PC-9 (cell line): ENCODE measurements at regions not wholly inside any gene's neighbourhood (a gene's known extent, or its start where the extent isn't known, plus 50 kb on each side); places are given as distances from the start of the nearest gene placed in this dataset.
"Not testable (repeated sequence)": the region's sequence is repeated elsewhere in the genome, so short reads cannot be mapped to it uniquely, and the experiment has no call there.

Experiments used
- BruUV-seq: library from RNA; stranded (reverse); fragments of 400-500 nt; replicated peaks from 2 replicates; lab custom pipeline; 2021; lab: Mats Ljungman, UMichigan
- CTCF ChIA-PET: fragments of 300-600 bp; sonication (Branson Sonifier 250); formaldehyde crosslinking; loops from one replicate; lab custom pipeline; 2022; ENCODE audit warnings: antibody characterized with exemption; lab: Charles Lee
- POLR2A ChIA-PET: fragments of 300-600 bp; sonication (Branson Sonifier 250); formaldehyde crosslinking; loops from one replicate; lab custom pipeline; 2022; ENCODE audit warnings: antibody characterized with exemption; ENCODE audit not compliant: unreplicated experiment; lab: Charles Lee
- DNase-seq, 2 experiments: peaks; one replicate each; pipeline versions ENCODE4 v3.0.0 to v3.0.0-alpha.2; 2015 to 2022; ENCODE audit warnings: mixed read lengths in 1 of 2
- H2AFZ ChIP-seq: fragments of 200-600 bp; sonication (generic); 2 replicates; pipeline ENCODE4 v1.8.1; 2017; ENCODE audit warnings: antibody characterized with exemption
- H3F3A ChIP-seq: fragments of 200-600 bp; sonication (generic); 2 replicates; pipeline ENCODE4 v1.8.1; 2017; ENCODE audit warnings: antibody characterized with exemption, mild to moderate bottlenecking, low read depth; ENCODE audit not compliant: insufficient read depth
- H3K27ac ChIP-seq: fragments of 200-600 bp; sonication (generic); 2 replicates; pipeline ENCODE4 v1.6.1; 2016; ENCODE audit warnings: mixed run types
- H3K27me3 ChIP-seq: fragments of 200-600 bp; sonication (generic); 2 replicates; pipeline ENCODE4 v1.6.1; 2016; ENCODE audit warnings: low read depth, mixed run types; ENCODE audit not compliant: insufficient read depth
- H3K36me3 ChIP-seq: fragments of 200-600 bp; sonication (generic); 2 replicates; pipeline ENCODE4 v1.6.1; 2016; ENCODE audit warnings: low read depth, mixed run types
- H3K4me1 ChIP-seq: fragments of 200-600 bp; sonication (generic); replicated peaks from 2 replicates; pipeline ENCODE4 v1.6.1; 2016; ENCODE audit warnings: mixed run types; ENCODE audit not compliant: insufficient read depth
- H3K4me2 ChIP-seq: fragments of 200-600 bp; sonication (generic); 2 replicates; pipeline ENCODE4 v1.6.1; 2017; ENCODE audit warnings: mixed run types
- H3K4me3 ChIP-seq: fragments of 200-600 bp; sonication (generic); 2 replicates; pipeline ENCODE4 v1.6.1; 2016; ENCODE audit warnings: mixed run types
- H3K79me2 ChIP-seq: fragments of 200-600 bp; sonication (generic); 2 replicates; pipeline ENCODE4 v1.6.1; 2017; ENCODE audit warnings: low read depth, mixed run types
- H3K9me2 ChIP-seq: fragments of 200-600 bp; sonication (generic); 2 replicates; pipeline ENCODE4 v1.8.1; 2017; ENCODE audit warnings: mild to moderate bottlenecking; ENCODE audit not compliant: insufficient read depth
- H3K9me3 ChIP-seq: fragments of 200-600 bp; sonication (generic); 2 replicates; pipeline ENCODE4 v1.8.1; 2016; ENCODE audit warnings: low read depth; ENCODE audit not compliant: insufficient read depth
- H4K20me1 ChIP-seq: fragments of 200-600 bp; sonication (generic); 2 replicates; pipeline ENCODE4 v1.8.1; 2017; ENCODE audit not compliant: insufficient read depth
- EZH2 ChIP-seq: fragments of 200-600 bp; sonication (generic); IDR thresholded peaks from 2 replicates; pipeline ENCODE4 v1.8.0; 2017; ENCODE audit warnings: antibody characterized with exemption, low read depth
- intact Hi-C: fragments of 100-400 bp; cut with micrococcal nuclease; formaldehyde crosslinking; loops from one replicate; pipeline ENCODE4 v1.10.0; 2022; ENCODE audit not compliant: unreplicated experiment
- TF ChIP-seq, protein P1 (sequence below): fragments of 200-600 bp; sonication (generic); conservative IDR thresholded peaks from 2 replicates; pipeline ENCODE4 v1.6.1; 2017; ENCODE audit warnings: mixed run types, antibody characterized with exemption, mild to moderate bottlenecking, moderate library complexity

DNA sequence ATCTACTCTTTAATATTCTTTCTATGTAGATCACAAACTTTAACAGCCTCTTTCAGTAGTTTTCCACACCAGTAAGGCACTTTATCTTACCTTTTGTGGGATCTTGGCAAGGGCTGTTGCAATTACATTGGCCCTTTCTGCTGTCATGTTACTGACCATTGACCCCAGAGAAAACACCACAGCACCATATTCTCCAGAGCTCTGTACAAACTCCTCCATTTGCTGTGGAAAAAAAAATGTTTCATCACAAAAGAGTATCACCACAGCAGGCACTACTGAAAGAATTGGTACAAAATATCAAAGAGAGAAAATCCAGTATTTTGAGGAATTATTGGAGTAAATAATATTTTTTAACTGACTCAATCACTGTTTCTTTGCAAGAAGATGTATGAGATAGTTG, 62.3 kb upstream of the UGT2A3 start:
- H3K27me3 ChIP-seq, H3K4me1 ChIP-seq, DNase-seq, H3K4me3 ChIP-seq, H3K27ac ChIP-seq, H4K20me1 ChIP-seq, H3K9me3 ChIP-seq, BruUV-seq, intact Hi-C loops, H3K36me3 ChIP-seq, H3K9me2 ChIP-seq, H3F3A ChIP-seq, H3K79me2 ChIP-seq, H3K4me2 ChIP-seq, H2AFZ ChIP-seq, CTCF ChIA-PET, POLR2A ChIA-PET: not testable (repeated sequence)

DNA sequence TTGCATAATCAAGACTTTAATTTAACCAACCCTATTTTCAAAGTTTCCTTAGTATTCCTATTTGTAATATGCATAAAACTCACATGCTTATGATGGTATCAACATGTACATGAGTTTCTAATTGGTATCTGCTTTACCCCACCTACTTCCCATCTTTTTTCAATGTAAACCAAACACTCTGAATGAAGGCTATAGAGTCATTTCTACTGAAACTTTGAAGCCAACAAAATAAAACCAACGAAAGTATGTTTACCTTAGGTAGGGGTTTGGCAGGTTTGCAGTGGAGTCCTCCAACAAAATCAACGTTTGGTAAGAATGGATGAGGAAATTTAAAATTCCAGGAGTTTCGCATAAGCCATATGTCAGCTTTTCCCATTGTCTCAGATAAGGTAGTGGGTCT, 66.4 kb upstream of the UGT2A3 start:
- H4K20me1 ChIP-seq, H3K4me2 ChIP-seq, H3K9me3 ChIP-seq, H3K36me3 ChIP-seq, DNase-seq, H3K27me3 ChIP-seq, CTCF ChIA-PET, H3K4me1 ChIP-seq, H3K27ac ChIP-seq, H3F3A ChIP-seq, H3K79me2 ChIP-seq, H3K4me3 ChIP-seq, intact Hi-C loops, BruUV-seq, H2AFZ ChIP-seq, H3K9me2 ChIP-seq, POLR2A ChIA-PET: not testable (repeated sequence)

DNA sequence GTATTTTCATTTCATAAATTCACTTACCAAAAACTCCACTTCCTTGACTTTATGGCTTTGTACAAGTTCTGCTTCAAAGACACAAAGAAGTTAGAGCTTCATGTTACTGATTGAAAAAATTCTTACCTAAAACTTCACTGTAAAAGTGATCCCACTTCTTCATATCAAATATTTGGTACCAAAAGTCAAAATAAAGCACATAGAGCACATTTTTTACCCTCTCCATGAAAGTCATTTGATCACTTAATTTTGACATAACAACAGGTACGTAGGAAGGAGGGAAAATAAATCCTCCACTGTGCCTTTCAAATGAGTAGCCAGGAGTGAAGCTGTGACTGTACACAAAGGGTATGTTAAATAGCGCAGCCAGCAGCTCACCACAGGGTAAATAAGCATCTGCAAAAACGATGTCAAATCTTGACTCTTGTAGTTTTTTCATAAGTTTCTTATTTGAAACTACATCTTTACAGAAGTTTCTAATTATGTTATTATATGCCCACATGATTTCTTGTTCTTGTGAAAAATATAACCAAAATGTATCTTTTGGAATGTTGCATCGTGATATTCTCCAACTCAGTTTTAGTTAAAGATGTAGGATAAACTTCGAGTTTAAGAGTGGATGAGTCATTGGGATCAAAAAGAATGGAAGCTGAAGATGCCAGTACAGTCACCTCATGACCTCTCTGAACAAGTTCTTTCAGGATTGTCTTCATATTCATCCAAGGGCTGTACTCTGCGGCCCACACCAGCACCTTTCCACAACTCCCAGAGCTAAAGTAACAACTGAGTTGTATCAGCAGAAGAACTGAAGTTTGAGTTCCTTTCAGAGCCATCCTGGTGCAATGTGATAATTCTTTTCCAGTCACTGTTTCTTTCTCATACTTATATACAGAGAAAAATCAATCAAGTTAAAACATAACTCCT, 68.2 kb upstream of the UGT2A3 start:
- H3K4me2 ChIP-seq, intact Hi-C loops, H2AFZ ChIP-seq, POLR2A ChIA-PET, CTCF ChIA-PET, H3K79me2 ChIP-seq, H3K27me3 ChIP-seq, BruUV-seq, H3K4me1 ChIP-seq, H3F3A ChIP-seq, H3K9me2 ChIP-seq, DNase-seq, H3K36me3 ChIP-seq, H3K4me3 ChIP-seq, H3K9me3 ChIP-seq, H3K27ac ChIP-seq, H4K20me1 ChIP-seq: not testable (repeated sequence)

DNA sequence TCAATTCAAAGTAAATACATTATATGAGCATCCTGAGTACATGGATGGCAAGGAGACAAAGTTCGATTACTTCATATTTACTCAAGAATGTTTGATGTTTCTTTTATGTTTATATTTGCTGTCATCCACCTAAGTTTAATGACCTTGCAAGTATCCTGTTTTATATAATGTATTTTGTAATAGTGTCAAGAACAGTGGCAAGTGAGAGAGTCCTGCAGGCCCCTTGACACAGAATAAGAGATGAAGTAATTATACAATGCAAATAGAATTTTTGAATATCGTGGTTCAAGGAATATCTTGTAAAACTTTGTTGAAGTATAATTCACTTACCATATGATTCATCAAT, 68.8 kb upstream of the UGT2A3 start:
- H3K4me1 ChIP-seq, CTCF ChIA-PET, POLR2A ChIA-PET: not testable (repeated sequence)

DNA sequence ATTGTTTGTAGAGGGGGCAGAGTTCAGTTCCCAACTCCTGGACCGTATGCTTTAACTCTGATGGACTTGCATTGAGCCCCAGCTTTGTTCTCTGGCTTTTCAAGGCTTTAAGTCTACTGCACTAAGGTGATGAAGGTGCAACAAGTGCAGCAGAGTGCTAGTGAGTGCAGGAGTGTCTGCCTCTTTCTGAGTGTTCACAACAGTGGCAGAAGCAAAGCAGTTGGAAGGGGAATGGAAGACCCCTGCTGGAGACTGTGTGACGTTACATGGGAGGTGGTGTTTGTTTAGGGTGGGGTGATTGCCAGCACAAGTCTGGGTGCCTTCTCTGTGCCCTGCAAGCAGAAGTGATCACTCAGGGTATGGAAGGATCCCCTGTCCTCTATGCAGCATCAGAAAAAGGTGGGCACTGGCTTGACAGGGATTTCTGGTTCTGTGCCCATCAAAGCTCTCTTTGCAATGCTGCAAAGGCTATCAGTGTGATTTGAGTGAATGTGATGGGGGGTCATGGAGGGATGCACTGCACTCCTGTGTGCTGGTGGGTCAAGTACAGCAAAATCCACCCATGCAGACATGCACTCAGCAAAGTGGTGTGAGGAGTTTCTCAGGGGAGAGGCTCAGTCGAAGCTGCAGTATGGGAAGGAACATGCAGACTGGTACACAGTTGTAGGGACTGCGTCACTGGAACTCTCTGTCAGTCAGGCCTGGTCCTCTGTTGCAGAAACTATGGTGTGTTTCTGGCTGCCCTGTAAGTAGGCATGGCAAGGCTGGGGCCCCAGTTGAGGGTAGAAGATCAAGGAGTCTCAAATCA, 70.9 kb upstream of the UGT2B7 start:
- Histone ChIP-seq H4K20me1 (no peaks in the 10 kb centered on the region), H3K27me3 (no peaks in the 10 kb centered on the region), H3K36me3 (no peaks in the 10 kb centered on the region), H3F3A (no peaks in the 10 kb centered on the region), H3K27ac (no peak overlapping the region), H3K9me3 (no peaks in the 10 kb centered on the region), H3K4me2 (no peak overlapping the region), H2AFZ (no peak overlapping the region), H3K4me1 (no peaks in the 10 kb centered on the region), H3K9me2 (no peaks in the 10 kb centered on the region), H3K79me2 (no peaks in the 10 kb centered on the region), H3K4me3 (no peak overlapping the region)
- DNase-seq: no peak
- POLR2A ChIA-PET: no interaction called here
- no TSS peak for BruUV-seq
- TF ChIP-seq EZH2: no peak
- TF ChIP-seq, protein P1, sequence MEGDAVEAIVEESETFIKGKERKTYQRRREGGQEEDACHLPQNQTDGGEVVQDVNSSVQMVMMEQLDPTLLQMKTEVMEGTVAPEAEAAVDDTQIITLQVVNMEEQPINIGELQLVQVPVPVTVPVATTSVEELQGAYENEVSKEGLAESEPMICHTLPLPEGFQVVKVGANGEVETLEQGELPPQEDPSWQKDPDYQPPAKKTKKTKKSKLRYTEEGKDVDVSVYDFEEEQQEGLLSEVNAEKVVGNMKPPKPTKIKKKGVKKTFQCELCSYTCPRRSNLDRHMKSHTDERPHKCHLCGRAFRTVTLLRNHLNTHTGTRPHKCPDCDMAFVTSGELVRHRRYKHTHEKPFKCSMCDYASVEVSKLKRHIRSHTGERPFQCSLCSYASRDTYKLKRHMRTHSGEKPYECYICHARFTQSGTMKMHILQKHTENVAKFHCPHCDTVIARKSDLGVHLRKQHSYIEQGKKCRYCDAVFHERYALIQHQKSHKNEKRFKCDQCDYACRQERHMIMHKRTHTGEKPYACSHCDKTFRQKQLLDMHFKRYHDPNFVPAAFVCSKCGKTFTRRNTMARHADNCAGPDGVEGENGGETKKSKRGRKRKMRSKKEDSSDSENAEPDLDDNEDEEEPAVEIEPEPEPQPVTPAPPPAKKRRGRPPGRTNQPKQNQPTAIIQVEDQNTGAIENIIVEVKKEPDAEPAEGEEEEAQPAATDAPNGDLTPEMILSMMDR: 0 out of 2 replicates have a peak, but pooled peaks have one; percentile 28
- intact Hi-C loops: no loop called here
- CTCF ChIA-PET: no interaction called here

More for the DNA sequence above, 68.8 kb upstream of the UGT2A3 start:
- H3K4me3 ChIP-seq, H3K27me3 ChIP-seq, H3K27ac ChIP-seq, DNase-seq, intact Hi-C loops, H3K9me3 ChIP-seq, H3K9me2 ChIP-seq, BruUV-seq, H3K79me2 ChIP-seq, H3K36me3 ChIP-seq, H2AFZ ChIP-seq, H4K20me1 ChIP-seq, H3F3A ChIP-seq, H3K4me2 ChIP-seq: not testable (repeated sequence)
